ENCODE measurements at regions not wholly inside any gene's neighbourhood (a gene's known extent, or its start where the extent isn't known, plus 50 kb on each side); places are given as distances from the start of the nearest gene placed in this dataset.

GRCh38 chr7:131880078-131880477 is 323.6 kb upstream of the PODXL start:
- no peak for TF ChIP-seq CTCF (IDR thresholded peaks at IDR 0.05)
- Histone ChIP-seq H3K4me1 (no peaks in the 10 kb centered on the region), H3K4me3 (no peak overlapping the region), H3K27ac (no peak overlapping the region), H3K27me3 (no peaks in the 10 kb centered on the region), H3K36me3 (no peaks in the 10 kb centered on the region), H3K9me3 (no peaks in the 10 kb centered on the region)
- FAIRE-seq (no peak), ATAC-seq (no peak), DNase-seq (no peak)
- WGBS, 2 donors, result 79 to 82% methylated on average over 2 of the region's 2 CpGs
- intact Hi-C loops (cut with DNase I), result no loop called here

- intact Hi-C loops (cut with DNase I), result no loop called here
- no peaks in the 10 kb centered on the region for H3K36me3 ChIP-seq
- ATAC-seq, result no peak
- no peak for FAIRE-seq
- no peak overlapping the region for H3K4me3 ChIP-seq
- WGBS, 2 donors, result 90 to 94% methylated on average over 4 of the region's 4 CpGs
- H3K9me3 ChIP-seq, result no peaks in the 10 kb centered on the region
- no peak overlapping the region for H3K27ac ChIP-seq
- no peaks in the 10 kb centered on the region for H3K27me3 ChIP-seq
- TF ChIP-seq CTCF (IDR thresholded peaks at IDR 0.05), result no peak
- no peak for DNase-seq
- H3K4me1 ChIP-seq, result no peaks in the 10 kb centered on the region
Measured at GRCh38 chr7:131879424-131879823, 323.0 kb upstream of the PODXL start.

GRCh38 chr7:131878777-131879176 is 322.3 kb upstream of the PODXL start:
- DNase-seq, result no peak
- no peak for TF ChIP-seq CTCF (IDR thresholded peaks at IDR 0.05)

GRCh38 chr7:131873581-131873980 is 317.2 kb upstream of the PODXL start:
- no peaks in the 10 kb centered on the region for H3K4me1 ChIP-seq
- FAIRE-seq, result no peak
- intact Hi-C loops (cut with DNase I), result no loop called here
- no peaks in the 10 kb centered on the region for H3K36me3 ChIP-seq
- no peaks in the 10 kb centered on the region for H3K27me3 ChIP-seq
- DNase-seq, result no peak
- WGBS, 2 donors, result 61 to 68% methylated on average over 6 of the region's 6 CpGs
- TF ChIP-seq CTCF (IDR thresholded peaks at IDR 0.05), result no peak
- no peak overlapping the region for H3K27ac ChIP-seq
- no peak overlapping the region for H3K4me3 ChIP-seq
- no peak for ATAC-seq
- no peaks in the 10 kb centered on the region for H3K9me3 ChIP-seq

More at GRCh38 chr7:131878777-131879176, 322.3 kb upstream of the PODXL start:
- ATAC-seq (no peak), FAIRE-seq (no peak)
- Histone ChIP-seq H3K36me3 (no peaks in the 10 kb centered on the region), H3K4me3 (no peak overlapping the region), H3K9me3 (no peaks in the 10 kb centered on the region), H3K4me1 (no peaks in the 10 kb centered on the region), H3K27ac (no peak overlapping the region), H3K27me3 (no peaks in the 10 kb centered on the region)
- intact Hi-C loops (cut with DNase I), result no loop called here
- 64 to 71% methylated on average over 2 of the region's 2 CpGs for WGBS, 2 donors

GRCh38 chr7:131869986-131870385 is 313.6 kb upstream of the PODXL start:
- 95 to 100% methylated on average over 1 of the region's 1 CpG for WGBS, 2 donors
- intact Hi-C loops (cut with DNase I), result no loop called here
- DNase-seq (no peak), FAIRE-seq (no peak), ATAC-seq (no peak)
- Histone ChIP-seq H3K4me3 (no peak overlapping the region), H3K36me3 (no peaks in the 10 kb centered on the region), H3K27ac (no peak overlapping the region), H3K4me1 (no peaks in the 10 kb centered on the region), H3K9me3 (no peaks in the 10 kb centered on the region), H3K27me3 (no peaks in the 10 kb centered on the region)
- no peak for TF ChIP-seq CTCF (IDR thresholded peaks at IDR 0.05)

Data from pancreas (tissue), 10 donors.